SJSA1 (cell line): ENCODE measurements at regions not wholly inside any gene's neighbourhood (a gene's known extent, or its start where the extent isn't known, plus 50 kb on each side); places are given as distances from the start of the nearest gene placed in this dataset.

Experiments
- DNase-seq, 2 experiments: peaks; one replicate each; pipeline ENCODE4 v3.0.0-alpha.2; 2015 to 2020; ENCODE audit warnings: low spot score in 2 of 2, low read depth in 1 of 2
- H3K27ac ChIP-seq: fragments of 250-450 bp; sonication (Bioruptor Pico); 2 replicates; pipeline ENCODE4 v1.5.1; 2020; ENCODE audit warnings: mild to moderate bottlenecking, moderate library complexity
- H3K27me3 ChIP-seq: fragments of 250-450 bp; sonication (Bioruptor Pico); replicated peaks from 2 replicates; pipeline ENCODE4 v1.5.1; 2020; ENCODE audit warnings: mild to moderate bottlenecking, moderate library complexity
- H3K36me3 ChIP-seq: fragments of 250-450 bp; sonication (Bioruptor Pico); 2 replicates; pipeline ENCODE4 v1.5.1; 2020; ENCODE audit warnings: mild to moderate bottlenecking
- H3K4me1 ChIP-seq: fragments of 250-450 bp; sonication (Bioruptor Pico); replicated peaks from 2 replicates; pipeline ENCODE4 v1.6.1; 2021; ENCODE audit warnings: mild to moderate bottlenecking
- H3K4me3 ChIP-seq: fragments of 250-450 bp; sonication (Bioruptor Pico); 2 replicates; pipeline ENCODE4 v1.5.1; 2020; ENCODE audit warnings: mild to moderate bottlenecking
- H3K9me3 ChIP-seq: fragments of 250-450 bp; sonication (Bioruptor Pico); replicated peaks from 2 replicates; pipeline ENCODE4 v1.5.1; 2020; ENCODE audit warnings: mild to moderate bottlenecking

DNA sequence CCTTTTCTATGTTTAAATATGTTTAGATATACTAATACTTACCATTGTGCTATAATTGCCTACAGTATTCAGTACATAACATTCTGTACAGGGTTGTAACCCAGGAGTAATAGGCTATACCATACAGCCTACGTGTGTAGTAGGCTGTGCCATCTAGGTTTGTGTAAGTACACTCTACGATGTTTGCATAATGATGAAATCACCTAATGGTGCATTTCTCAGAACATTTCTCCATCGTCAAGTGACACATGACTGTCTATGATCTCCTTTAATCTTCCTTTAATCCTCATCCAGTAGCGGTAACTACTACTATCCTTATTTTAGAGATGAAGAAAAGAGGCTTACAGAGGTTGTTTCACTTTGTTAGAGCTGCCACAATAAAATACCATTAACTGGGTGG lies 369.2 kb downstream of the PLK2 start:
- no peak overlapping the region for H3K4me3 ChIP-seq
- no peaks in the 10 kb centered on the region for H3K9me3 ChIP-seq
- no peak overlapping the region for H3K27ac ChIP-seq
- H3K4me1 ChIP-seq: no peaks in the 10 kb centered on the region
- no peaks in the 10 kb centered on the region for H3K36me3 ChIP-seq
- DNase-seq: no peak
- H3K27me3 ChIP-seq: no peaks in the 10 kb centered on the region

- H3K9me3 ChIP-seq: no peaks in the 10 kb centered on the region
- H3K27me3 ChIP-seq: no peaks in the 10 kb centered on the region
- H3K27ac ChIP-seq: no peak overlapping the region
- no peak overlapping the region for H3K4me3 ChIP-seq
- H3K4me1 ChIP-seq: no peaks in the 10 kb centered on the region
- no peaks in the 10 kb centered on the region for H3K36me3 ChIP-seq
- no peak for DNase-seq
Observed at GRCh38 chr5:58088941-58089340, 370.9 kb downstream of the PLK2 start.

DNA sequence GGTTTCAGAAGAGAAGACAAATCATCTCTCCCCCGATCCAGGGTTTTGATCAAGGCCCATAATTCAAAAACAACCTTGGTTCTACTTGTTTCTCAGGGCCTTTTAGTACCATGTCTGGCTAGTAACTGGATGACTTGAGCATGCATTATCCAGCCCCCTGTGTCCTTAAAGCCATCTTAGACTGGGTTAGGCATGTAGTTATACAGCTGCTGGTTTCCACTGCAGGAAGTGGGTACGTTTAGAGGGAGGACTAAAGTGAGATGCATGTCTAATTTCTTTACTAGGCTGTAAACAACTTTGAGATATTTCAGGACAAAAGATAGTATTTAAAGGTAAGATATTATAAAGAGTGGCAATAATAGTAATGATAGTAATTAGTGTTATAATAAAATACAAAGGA lies 372.0 kb downstream of the PLK2 start:
- Histone ChIP-seq H3K27ac (no peak overlapping the region), H3K9me3 (no peaks in the 10 kb centered on the region), H3K4me1 (no peaks in the 10 kb centered on the region), H3K4me3 (no peak overlapping the region), H3K27me3 (no peaks in the 10 kb centered on the region), H3K36me3 (no peaks in the 10 kb centered on the region)
- DNase-seq: no peak

DNA sequence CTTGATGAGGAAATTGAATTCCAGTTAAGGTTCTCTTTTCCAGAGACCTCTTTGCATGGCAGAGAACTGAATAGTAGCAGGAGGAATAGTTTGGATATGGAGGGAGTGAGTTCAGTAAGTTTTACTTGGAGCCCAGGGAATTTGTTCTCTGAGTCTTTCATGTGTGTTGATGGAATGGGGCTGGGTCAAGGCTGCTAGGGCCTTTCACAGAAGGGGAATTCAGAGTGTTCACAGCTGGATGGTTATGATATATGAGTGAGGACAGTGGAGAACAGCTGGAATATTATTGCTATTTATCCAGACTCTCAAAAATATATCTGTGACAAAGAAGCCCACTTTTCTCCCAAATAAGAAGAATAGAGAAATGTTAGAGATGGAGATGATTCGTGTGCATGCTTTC lies 372.8 kb downstream of the PLK2 start:
- no peak for DNase-seq
- Histone ChIP-seq H3K4me1 (no peaks in the 10 kb centered on the region), H3K9me3 (no peaks in the 10 kb centered on the region), H3K36me3 (no peaks in the 10 kb centered on the region), H3K4me3 (no peak overlapping the region), H3K27me3 (no peaks in the 10 kb centered on the region), H3K27ac (no peak overlapping the region)

DNA sequence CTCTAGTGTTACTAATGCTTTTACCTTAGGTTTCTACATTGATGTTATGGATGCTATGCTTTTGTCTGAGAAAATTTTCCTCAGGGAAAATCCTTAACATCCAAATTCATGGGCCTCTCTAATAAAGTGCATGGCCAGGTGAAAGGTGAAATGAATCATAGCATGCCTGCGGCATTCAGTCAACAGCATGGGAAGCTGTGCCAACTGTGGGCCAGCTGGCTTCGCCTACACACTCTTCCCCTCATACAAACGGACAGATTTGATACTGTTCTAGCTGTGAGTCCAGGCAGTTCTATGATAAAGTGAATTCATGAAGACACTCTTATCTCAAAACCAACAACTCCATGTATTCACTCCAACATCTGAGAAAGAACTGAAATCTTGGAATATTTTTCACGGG lies 374.1 kb downstream of the PLK2 start:
- no peaks in the 10 kb centered on the region for H3K36me3 ChIP-seq
- H3K4me1 ChIP-seq: no peaks in the 10 kb centered on the region
- no peak overlapping the region for H3K27ac ChIP-seq
- DNase-seq: no peak
- H3K4me3 ChIP-seq: no peak overlapping the region
- no peaks in the 10 kb centered on the region for H3K27me3 ChIP-seq
- no peaks in the 10 kb centered on the region for H3K9me3 ChIP-seq

DNA sequence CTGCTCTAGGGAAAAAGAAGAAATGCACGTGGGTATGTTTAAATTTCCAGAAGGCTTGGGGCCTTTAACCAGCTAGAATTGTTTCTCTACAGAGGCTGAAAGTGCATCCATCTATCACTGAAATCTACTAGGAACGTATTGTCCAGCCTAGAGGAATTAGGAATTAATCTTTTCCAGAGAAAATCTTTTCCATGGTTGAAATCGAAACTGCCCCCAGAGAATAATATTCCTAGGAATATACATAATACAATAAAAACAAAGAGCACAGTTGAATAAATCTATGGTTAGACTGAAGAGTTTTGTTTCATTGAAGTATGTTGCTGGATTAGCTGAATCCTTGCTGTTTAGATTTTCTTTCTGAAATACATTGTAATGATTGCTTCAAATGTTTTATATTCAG lies 378.5 kb downstream of the PLK2 start:
- Histone ChIP-seq H3K9me3 (no peaks in the 10 kb centered on the region), H3K4me1 (no peaks in the 10 kb centered on the region), H3K27me3 (no peaks in the 10 kb centered on the region), H3K27ac (no peak overlapping the region), H3K4me3 (no peak overlapping the region), H3K36me3 (no peaks in the 10 kb centered on the region)
- DNase-seq: no peak

DNA sequence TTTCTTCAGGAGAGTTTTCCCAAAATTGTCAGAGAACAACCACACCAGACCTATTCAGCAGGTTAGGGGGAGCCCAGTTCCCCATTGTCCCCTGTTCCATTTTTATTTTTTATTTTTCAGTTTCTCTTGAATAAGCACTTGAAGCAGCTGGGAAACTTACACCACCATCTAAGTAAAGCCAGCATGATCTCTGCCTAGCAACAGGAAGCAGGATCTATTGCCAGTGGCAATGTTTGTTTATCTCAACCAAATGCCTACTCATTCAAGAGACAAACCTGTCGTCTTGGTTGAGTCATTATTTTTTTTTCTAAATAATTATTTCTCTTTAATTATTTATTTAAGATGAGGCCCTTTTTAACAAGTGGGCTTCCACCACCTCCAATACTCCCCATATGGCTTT lies 379.3 kb downstream of the PLK2 start:
- H3K4me1 ChIP-seq: no peaks in the 10 kb centered on the region
- no peaks in the 10 kb centered on the region for H3K36me3 ChIP-seq
- no peak overlapping the region for H3K4me3 ChIP-seq
- H3K27me3 ChIP-seq: no peaks in the 10 kb centered on the region
- no peaks in the 10 kb centered on the region for H3K9me3 ChIP-seq
- H3K27ac ChIP-seq: no peak overlapping the region
- no peak for DNase-seq

- Histone ChIP-seq H3K4me3 (no peak overlapping the region), H3K4me1 (peaks cover 3% of the 10 kb centered on the region), H3K27me3 (no peaks in the 10 kb centered on the region), H3K27ac (no peak overlapping the region), H3K9me3 (no peaks in the 10 kb centered on the region), H3K36me3 (no peaks in the 10 kb centered on the region)
- DNase-seq: no peak
Observed at GRCh38 chr5:58077966-58078365, 381.9 kb downstream of the PLK2 start.

DNA sequence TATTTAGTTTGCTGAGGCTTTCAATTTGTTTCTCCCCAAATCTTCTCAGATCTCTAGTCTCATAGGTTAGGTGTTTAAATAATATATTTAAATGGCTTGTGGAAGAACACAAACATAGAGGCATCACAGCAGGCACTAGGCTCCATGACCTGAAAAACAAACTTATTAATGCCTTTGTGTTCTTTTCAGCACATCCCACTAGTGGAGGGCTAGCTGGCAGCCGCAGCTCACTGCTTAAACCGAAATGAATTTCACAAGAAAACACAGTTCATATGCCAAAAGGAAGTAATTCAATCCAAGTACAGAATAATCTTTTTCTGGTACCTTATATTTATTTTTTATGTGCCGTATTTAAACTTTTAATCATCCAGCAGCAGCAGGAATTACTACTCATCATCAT lies 382.5 kb downstream of the PLK2 start:
- Histone ChIP-seq H3K27ac (no peak overlapping the region), H3K36me3 (no peaks in the 10 kb centered on the region), H3K4me1 (peaks cover 9% of the 10 kb centered on the region), H3K4me3 (no peak overlapping the region), H3K27me3 (no peaks in the 10 kb centered on the region; the same call in 1 of the 2 replicates), H3K9me3 (no peaks in the 10 kb centered on the region)
- no peak for DNase-seq

DNA sequence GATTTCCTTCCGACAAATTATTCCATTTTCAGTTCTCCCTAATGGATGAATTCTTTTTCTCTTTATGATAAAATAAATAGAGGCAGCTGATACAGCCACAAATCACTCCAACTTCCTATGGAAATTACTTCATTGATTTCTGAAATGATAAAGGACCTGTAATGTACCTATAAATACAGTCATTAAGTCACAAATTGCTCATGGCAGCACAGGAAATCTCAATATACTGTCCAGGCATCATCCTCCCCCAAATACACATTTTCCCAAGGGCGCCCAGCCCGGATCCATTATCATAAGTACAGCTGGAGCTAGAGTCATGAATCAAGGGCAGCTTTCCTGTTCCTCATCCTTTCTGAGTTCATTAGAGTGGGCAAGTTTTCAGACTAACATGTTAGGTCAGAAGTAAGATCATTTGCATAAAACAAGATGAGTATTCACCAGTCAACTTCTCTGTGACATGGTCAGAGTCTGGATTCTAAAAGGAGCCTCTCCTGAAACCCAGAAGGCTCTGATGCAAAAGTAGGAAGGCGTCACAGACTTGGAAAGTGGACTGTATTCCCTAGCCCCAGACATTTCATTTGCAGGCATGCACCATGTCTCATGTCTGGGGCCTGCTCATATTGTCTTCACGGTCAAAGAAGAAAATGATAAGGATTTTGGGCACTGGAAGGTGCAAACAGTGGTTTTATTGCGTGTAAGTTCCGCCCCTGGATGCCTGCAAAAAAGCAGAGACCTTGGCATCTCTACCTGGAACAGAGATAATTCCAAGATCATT lies 383.2 kb downstream of the PLK2 start:
- Histone ChIP-seq H3K4me3 (no peak overlapping the region), H3K36me3 (no peaks in the 10 kb centered on the region), H3K4me1 (peaks cover 16% of the 10 kb centered on the region), H3K27ac (no peak overlapping the region), H3K27me3 (no peaks in the 10 kb centered on the region; the same call in 1 of the 2 replicates), H3K9me3 (no peaks in the 10 kb centered on the region)
- no peak for DNase-seq

GRCh38 chr5:58075907-58076306 lies 384.0 kb downstream of the PLK2 start:
- Histone ChIP-seq H3K4me1 (peaks cover 20% of the 10 kb centered on the region), H3K36me3 (no peaks in the 10 kb centered on the region), H3K4me3 (no peak overlapping the region), H3K27me3 (no peaks in the 10 kb centered on the region; the same call in 1 of the 2 replicates), H3K27ac (no peak overlapping the region), H3K9me3 (no peaks in the 10 kb centered on the region)
- DNase-seq: no peak

- Histone ChIP-seq H3K36me3 (no peaks in the 10 kb centered on the region), H3K27ac (no peak overlapping the region), H3K4me1 (peaks cover 20% of the 10 kb centered on the region), H3K27me3 (no peaks in the 10 kb centered on the region; the same call in 1 of the 2 replicates), H3K9me3 (no peaks in the 10 kb centered on the region), H3K4me3 (no peak overlapping the region)
- no peak for DNase-seq
Observed at GRCh38 chr5:58074717-58075116, 385.2 kb downstream of the PLK2 start.

- Histone ChIP-seq H3K4me1 (peaks cover 20% of the 10 kb centered on the region), H3K4me3 (no peak overlapping the region), H3K27ac (no peak overlapping the region), H3K9me3 (no peaks in the 10 kb centered on the region), H3K36me3 (no peaks in the 10 kb centered on the region), H3K27me3 (no peaks in the 10 kb centered on the region; the same call in 1 of the 2 replicates)
- DNase-seq: no peak
Observed at GRCh38 chr5:58074222-58074621, 385.7 kb downstream of the PLK2 start.

GRCh38 chr5:58073243-58073642 lies 386.6 kb downstream of the PLK2 start:
- no peaks in the 10 kb centered on the region; the same call in 1 of the 2 replicates for H3K27me3 ChIP-seq
- no peak overlapping the region for H3K4me3 ChIP-seq
- H3K9me3 ChIP-seq: no peaks in the 10 kb centered on the region
- DNase-seq: no peak
- H3K36me3 ChIP-seq: no peaks in the 10 kb centered on the region
- H3K4me1 ChIP-seq: peaks cover 20% of the 10 kb centered on the region
- no peak overlapping the region for H3K27ac ChIP-seq
